ENCODE measurements at regions not wholly inside any gene's neighbourhood (a gene's known extent, or its start where the extent isn't known, plus 50 kb on each side); places are given as distances from the start of the nearest gene placed in this dataset.

DNA sequence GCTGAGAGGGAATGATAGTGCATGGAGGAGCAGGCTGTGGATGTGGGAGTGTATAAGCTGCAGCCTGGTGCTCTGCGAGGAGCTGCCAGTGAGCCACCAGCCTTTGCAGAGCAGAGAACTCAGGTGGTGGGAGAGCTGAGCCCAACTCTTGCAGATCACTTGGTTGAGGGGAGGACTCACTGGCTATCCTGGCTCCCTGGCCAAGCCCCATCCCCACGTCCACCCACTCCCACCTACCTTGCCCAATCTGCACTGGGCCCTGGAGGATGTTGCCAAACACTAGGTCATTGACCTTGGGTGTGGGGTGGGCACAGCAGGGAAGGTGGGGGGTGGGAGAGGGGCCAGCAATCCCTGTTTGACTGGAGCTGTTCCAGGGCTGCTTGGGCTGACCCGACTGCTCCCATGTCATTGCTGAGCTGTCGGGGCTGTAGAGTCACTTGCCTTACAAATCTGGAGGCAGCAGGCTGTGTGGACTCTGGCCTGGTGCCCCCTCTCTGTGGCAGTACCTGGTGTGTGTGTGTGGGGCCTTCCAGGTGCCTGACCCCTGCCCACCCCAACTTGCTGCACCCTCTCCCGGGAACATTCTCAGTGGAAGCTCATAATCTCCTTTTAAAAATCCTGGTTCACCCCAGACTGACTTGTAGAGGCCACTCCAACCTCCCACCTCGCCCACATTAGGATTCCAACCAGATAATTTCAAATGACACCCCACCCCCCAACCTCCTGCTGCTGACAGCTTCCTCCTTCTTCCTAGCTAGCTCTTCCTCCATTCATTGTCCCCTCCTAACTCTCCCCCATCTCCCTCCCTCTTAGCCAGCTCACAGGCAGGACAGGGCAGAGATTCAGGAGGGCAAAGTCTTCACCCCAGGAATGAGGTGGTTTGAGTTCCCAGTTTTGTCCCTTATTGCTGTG, 162.3 kb downstream of the MRPL14 start:
- no peak overlapping the region for H2AFZ ChIP-seq (ENCODE audit: low read depth)
- H3K36me3 ChIP-seq (replicated peaks in 1 of 2; ENCODE audit: control insufficient read depth in 1 of 2, insufficient read depth in 2 of 2, low read length in 1 of 2), result no peaks in the 10 kb centered on the region
- CTCF ChIA-PET, result interaction anchor here (1.2 to 1.4 kb wide), 2 partner anchors 16 to 110 kb away, joined by 3 to 4 read pairs; no protein-coding TSS in a partner anchor
- POLR2A ChIA-PET, result no interaction called here
- no peak overlapping the region for H3K27ac ChIP-seq (ENCODE audit: low read depth in 2 of 2, low read length in 1 of 2)
- no peak overlapping the region for H3K4me2 ChIP-seq
- no peak overlapping the region for H3K4me3 ChIP-seq (ENCODE audit: low read depth in 2 of 2, low read length in 1 of 2)
- H3K9me2 ChIP-seq, result no peaks in the 10 kb centered on the region
- no peaks in the 10 kb centered on the region for H3K9me3 ChIP-seq
- no peaks in the 10 kb centered on the region for H4K20me1 ChIP-seq (ENCODE audit: insufficient read depth)
- no peaks in the 10 kb centered on the region for H3F3A ChIP-seq (replicated peaks; ENCODE audit: insufficient read depth)
- no peak overlapping the region for H3K9ac ChIP-seq
- no peaks in the 10 kb centered on the region for H3K79me2 ChIP-seq (ENCODE audit: insufficient read depth)
- DNase-seq, result no peak
- no peaks in the 10 kb centered on the region for H3K27me3 ChIP-seq (ENCODE audit: insufficient read depth)
- H3K4me1 ChIP-seq (ENCODE audit: control insufficient read depth in 1 of 2, insufficient read depth in 2 of 2, low read depth in 1 of 2, low read length in 1 of 2), result peaks cover 0 to 30% of the 10 kb centered on the region in 2 experiments; a peak in 2 of 4 replicates
- 65% methylated on average over 3 of the region's 6 CpGs for WGBS (ENCODE audit: low lambda C conversion rate)
- TF ChIP-seq EP300 (IDR thresholded peaks at IDR 0.05; ENCODE audit: borderline replicate concordance in 1 of 2, low read depth in 1 of 2, low read length in 1 of 2), result no peak
- no peak for TF ChIP-seq GATA2 (CRISPR knock-in tag; IDR thresholded peaks at IDR 0.05)

DNA sequence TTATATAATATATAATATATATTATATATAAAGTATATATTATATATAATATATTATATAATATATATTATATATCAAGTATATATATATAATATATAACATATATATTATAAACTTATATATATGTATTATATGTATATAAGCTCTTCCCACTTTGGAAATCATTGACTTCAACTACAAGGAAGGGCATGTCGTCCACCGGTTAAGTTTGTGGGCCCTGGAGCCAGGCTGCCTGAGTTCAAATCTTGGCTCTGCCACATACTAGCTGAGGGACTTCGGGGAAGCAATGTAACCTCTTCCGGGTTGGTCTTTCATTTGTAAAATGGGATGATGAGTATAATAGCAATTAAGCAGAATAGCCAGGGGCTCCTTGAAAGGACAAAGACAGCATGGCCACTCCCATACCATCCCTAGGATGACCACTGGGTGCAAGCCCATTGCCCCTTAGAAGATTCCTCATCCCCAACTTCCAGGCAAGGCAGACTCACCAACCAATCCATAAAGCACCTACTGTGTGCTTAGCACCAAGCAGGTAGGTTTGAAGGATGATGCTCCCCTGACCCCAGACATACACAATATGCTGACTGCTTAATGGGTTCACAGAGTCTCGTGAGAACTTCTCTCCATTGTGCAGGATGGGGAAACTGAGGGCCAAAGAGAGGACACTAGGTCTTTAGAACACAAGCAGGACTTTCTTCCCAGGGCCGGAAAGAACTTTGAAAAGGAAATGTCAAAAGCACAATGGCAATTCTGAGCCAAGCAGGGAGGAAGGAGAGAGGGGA, 163.2 kb downstream of the MRPL14 start:
- H3K9me3 ChIP-seq, result no peaks in the 10 kb centered on the region
- peaks cover 0 to 22% of the 10 kb centered on the region in 2 experiments; a peak in 2 of 4 replicates for H3K4me1 ChIP-seq (ENCODE audit: control insufficient read depth in 1 of 2, insufficient read depth in 2 of 2, low read depth in 1 of 2, low read length in 1 of 2)
- no peaks in the 10 kb centered on the region for H3K79me2 ChIP-seq (ENCODE audit: insufficient read depth)
- H3K27ac ChIP-seq (ENCODE audit: low read depth in 2 of 2, low read length in 1 of 2), result no peak overlapping the region
- ChIA-PET CTCF (interaction anchor here (1.1 to 1.2 kb wide), 2 partner anchors 13 to 17 kb away, joined by 4 read pairs; no protein-coding TSS in a partner anchor), POLR2A (no interaction called here)
- H3K4me2 ChIP-seq, result no peak overlapping the region
- H3K9me2 ChIP-seq, result no peaks in the 10 kb centered on the region
- H3F3A ChIP-seq (replicated peaks; ENCODE audit: insufficient read depth), result no peaks in the 10 kb centered on the region
- 0 out of 2 replicates have a peak, but pooled peaks cover 4% of the 10 kb centered on the region for H3K27me3 ChIP-seq (ENCODE audit: insufficient read depth)
- H3K4me3 ChIP-seq (ENCODE audit: low read depth in 2 of 2, low read length in 1 of 2), result no peak overlapping the region
- no peaks in the 10 kb centered on the region for H3K36me3 ChIP-seq (replicated peaks in 1 of 2; ENCODE audit: control insufficient read depth in 1 of 2, insufficient read depth in 2 of 2, low read length in 1 of 2)
- H3K9ac ChIP-seq, result no peak overlapping the region
- 48% methylated on average over 6 of the region's 6 CpGs for WGBS (ENCODE audit: low lambda C conversion rate)
- no peaks in the 10 kb centered on the region for H4K20me1 ChIP-seq (ENCODE audit: insufficient read depth)
- no peak for DNase-seq
- TF ChIP-seq RFX5 (IDR thresholded peaks at IDR 0.05; ENCODE audit: low read length) (no peak), RXRA (IDR thresholded peaks at IDR 0.05; ENCODE audit: borderline replicate concordance, low read depth) (no peak), FOSL2 (IDR thresholded peaks at IDR 0.05; ENCODE audit: borderline replicate concordance, low read depth) (no peak)
- TF ChIP-seq, protein P1, sequence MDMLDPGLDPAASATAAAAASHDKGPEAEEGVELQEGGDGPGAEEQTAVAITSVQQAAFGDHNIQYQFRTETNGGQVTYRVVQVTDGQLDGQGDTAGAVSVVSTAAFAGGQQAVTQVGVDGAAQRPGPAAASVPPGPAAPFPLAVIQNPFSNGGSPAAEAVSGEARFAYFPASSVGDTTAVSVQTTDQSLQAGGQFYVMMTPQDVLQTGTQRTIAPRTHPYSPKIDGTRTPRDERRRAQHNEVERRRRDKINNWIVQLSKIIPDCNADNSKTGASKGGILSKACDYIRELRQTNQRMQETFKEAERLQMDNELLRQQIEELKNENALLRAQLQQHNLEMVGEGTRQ (IDR thresholded peaks at IDR 0.05; ENCODE audit: borderline replicate concordance, low read depth, low read length), result no peak
- TF ChIP-seq, protein P2, sequence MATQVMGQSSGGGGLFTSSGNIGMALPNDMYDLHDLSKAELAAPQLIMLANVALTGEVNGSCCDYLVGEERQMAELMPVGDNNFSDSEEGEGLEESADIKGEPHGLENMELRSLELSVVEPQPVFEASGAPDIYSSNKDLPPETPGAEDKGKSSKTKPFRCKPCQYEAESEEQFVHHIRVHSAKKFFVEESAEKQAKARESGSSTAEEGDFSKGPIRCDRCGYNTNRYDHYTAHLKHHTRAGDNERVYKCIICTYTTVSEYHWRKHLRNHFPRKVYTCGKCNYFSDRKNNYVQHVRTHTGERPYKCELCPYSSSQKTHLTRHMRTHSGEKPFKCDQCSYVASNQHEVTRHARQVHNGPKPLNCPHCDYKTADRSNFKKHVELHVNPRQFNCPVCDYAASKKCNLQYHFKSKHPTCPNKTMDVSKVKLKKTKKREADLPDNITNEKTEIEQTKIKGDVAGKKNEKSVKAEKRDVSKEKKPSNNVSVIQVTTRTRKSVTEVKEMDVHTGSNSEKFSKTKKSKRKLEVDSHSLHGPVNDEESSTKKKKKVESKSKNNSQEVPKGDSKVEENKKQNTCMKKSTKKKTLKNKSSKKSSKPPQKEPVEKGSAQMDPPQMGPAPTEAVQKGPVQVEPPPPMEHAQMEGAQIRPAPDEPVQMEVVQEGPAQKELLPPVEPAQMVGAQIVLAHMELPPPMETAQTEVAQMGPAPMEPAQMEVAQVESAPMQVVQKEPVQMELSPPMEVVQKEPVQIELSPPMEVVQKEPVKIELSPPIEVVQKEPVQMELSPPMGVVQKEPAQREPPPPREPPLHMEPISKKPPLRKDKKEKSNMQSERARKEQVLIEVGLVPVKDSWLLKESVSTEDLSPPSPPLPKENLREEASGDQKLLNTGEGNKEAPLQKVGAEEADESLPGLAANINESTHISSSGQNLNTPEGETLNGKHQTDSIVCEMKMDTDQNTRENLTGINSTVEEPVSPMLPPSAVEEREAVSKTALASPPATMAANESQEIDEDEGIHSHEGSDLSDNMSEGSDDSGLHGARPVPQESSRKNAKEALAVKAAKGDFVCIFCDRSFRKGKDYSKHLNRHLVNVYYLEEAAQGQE (IDR thresholded peaks at IDR 0.05; ENCODE audit: low read depth, low read length), result no peak
- H2AFZ ChIP-seq (ENCODE audit: low read depth), result no peak overlapping the region

Data from SK-N-SH (cell line).